ENCODE measurements at regions not wholly inside any gene's neighbourhood (a gene's known extent, or its start where the extent isn't known, plus 50 kb on each side); places are given as distances from the start of the nearest gene placed in this dataset.

- Mint-ChIP-seq H3K27me3 (peaks cover 18% of the 10 kb centered on the region), H3K27ac (no peak overlapping the region), H3K4me3 (no peak overlapping the region), H3K4me1 (peaks cover 7% of the 10 kb centered on the region), H3K9me3 (no peaks in the 10 kb centered on the region), H3K36me3 (no peaks in the 10 kb centered on the region)
- no peak for DNase-seq (ENCODE audit: low spot score in 2 of 2)
- ATAC-seq (ENCODE audit: low read depth): no peak
Observed at GRCh38 chr20:39248862-39249485, 286.8 kb downstream of the DHX35 start.

GRCh38 chr20:39248171-39248861 lies 286.2 kb downstream of the DHX35 start:
- H3K27me3 Mint-ChIP-seq: peaks cover 20% of the 10 kb centered on the region
- peaks cover under 1% of the 10 kb centered on the region for H3K9me3 Mint-ChIP-seq
- DNase-seq (ENCODE audit: low spot score in 2 of 2): no peak
- H3K27ac Mint-ChIP-seq: no peak overlapping the region
- no peak for ATAC-seq (ENCODE audit: low read depth)
- H3K4me3 Mint-ChIP-seq: no peak overlapping the region
- peaks cover 7% of the 10 kb centered on the region for H3K4me1 Mint-ChIP-seq
- no peaks in the 10 kb centered on the region for H3K36me3 Mint-ChIP-seq

GRCh38 chr20:39246436-39246835 lies 284.3 kb downstream of the DHX35 start:
- H3K27me3 Mint-ChIP-seq: peaks cover 20% of the 10 kb centered on the region
- H3K4me1 Mint-ChIP-seq: peaks cover 7% of the 10 kb centered on the region
- no peaks in the 10 kb centered on the region for H3K36me3 Mint-ChIP-seq
- H3K9me3 Mint-ChIP-seq: peaks cover 3% of the 10 kb centered on the region
- no peak overlapping the region for H3K4me3 Mint-ChIP-seq
- no peak for ATAC-seq (ENCODE audit: low read depth)
- H3K27ac Mint-ChIP-seq: no peak overlapping the region
- no peak for DNase-seq (ENCODE audit: low spot score in 2 of 2)

GRCh38 chr20:39245685-39246311 lies 283.7 kb downstream of the DHX35 start:
- no peak for ATAC-seq (ENCODE audit: low read depth)

GRCh38 chr20:39243962-39244361 lies 281.8 kb downstream of the DHX35 start:
- Mint-ChIP-seq H3K27ac (no peak overlapping the region), H3K9me3 (peaks cover 3% of the 10 kb centered on the region), H3K4me3 (no peak overlapping the region), H3K4me1 (peaks cover 7% of the 10 kb centered on the region), H3K36me3 (no peaks in the 10 kb centered on the region), H3K27me3 (peaks cover 17% of the 10 kb centered on the region)
- ATAC-seq (ENCODE audit: low read depth) (no peak), DNase-seq (ENCODE audit: low spot score in 2 of 2) (no peak)

More at GRCh38 chr20:39245685-39246311, 283.7 kb downstream of the DHX35 start:
- Mint-ChIP-seq H3K27ac (no peak overlapping the region), H3K36me3 (no peaks in the 10 kb centered on the region), H3K9me3 (peaks cover 3% of the 10 kb centered on the region), H3K4me3 (no peak overlapping the region), H3K4me1 (peaks cover 7% of the 10 kb centered on the region), H3K27me3 (peaks cover 20% of the 10 kb centered on the region)
- DNase-seq (ENCODE audit: low spot score in 2 of 2): no peak

GRCh38 chr20:39242614-39243013 lies 280.5 kb downstream of the DHX35 start:
- Mint-ChIP-seq H3K4me3 (no peak overlapping the region), H3K4me1 (peaks cover 7% of the 10 kb centered on the region), H3K27me3 (peaks cover 17% of the 10 kb centered on the region), H3K27ac (no peak overlapping the region), H3K36me3 (no peaks in the 10 kb centered on the region), H3K9me3 (peaks cover 3% of the 10 kb centered on the region)
- ATAC-seq (ENCODE audit: low read depth): no peak
- DNase-seq (ENCODE audit: low spot score in 2 of 2): no peak

- no peak for DNase-seq (ENCODE audit: low spot score in 2 of 2)
- no peaks in the 10 kb centered on the region for H3K36me3 Mint-ChIP-seq
- ATAC-seq (ENCODE audit: low read depth): no peak
- H3K27me3 Mint-ChIP-seq: peaks cover 7% of the 10 kb centered on the region
- H3K4me1 Mint-ChIP-seq: no peaks in the 10 kb centered on the region
- no peaks in the 10 kb centered on the region for H3K9me3 Mint-ChIP-seq
- H3K27ac Mint-ChIP-seq: no peak overlapping the region
- no peak overlapping the region for H3K4me3 Mint-ChIP-seq
Observed at GRCh38 chr20:39234520-39235095, 272.5 kb downstream of the DHX35 start.

- H3K9me3 Mint-ChIP-seq: no peaks in the 10 kb centered on the region
- H3K36me3 Mint-ChIP-seq: no peaks in the 10 kb centered on the region
- H3K27ac Mint-ChIP-seq: no peak overlapping the region
- ATAC-seq (ENCODE audit: low read depth): no peak
- H3K27me3 Mint-ChIP-seq: peaks cover 9% of the 10 kb centered on the region
- H3K4me1 Mint-ChIP-seq: no peaks in the 10 kb centered on the region
- no peak overlapping the region for H3K4me3 Mint-ChIP-seq
- DNase-seq (ENCODE audit: low spot score in 2 of 2): no peak
Observed at GRCh38 chr20:39233755-39234154, 271.6 kb downstream of the DHX35 start.

- H3K27ac Mint-ChIP-seq: no peak overlapping the region
- peaks cover 17% of the 10 kb centered on the region for H3K27me3 Mint-ChIP-seq
- no peak for ATAC-seq (ENCODE audit: low read depth)
- no peaks in the 10 kb centered on the region for H3K9me3 Mint-ChIP-seq
- no peaks in the 10 kb centered on the region for H3K36me3 Mint-ChIP-seq
- DNase-seq (ENCODE audit: low spot score in 2 of 2): no peak
- H3K4me1 Mint-ChIP-seq: no peaks in the 10 kb centered on the region
- H3K4me3 Mint-ChIP-seq: no peak overlapping the region
Observed at GRCh38 chr20:39227416-39227815, 265.3 kb downstream of the DHX35 start.

GRCh38 chr20:39225978-39226377 lies 263.8 kb downstream of the DHX35 start:
- Mint-ChIP-seq H3K9me3 (no peaks in the 10 kb centered on the region), H3K27me3 (peaks cover 16% of the 10 kb centered on the region), H3K27ac (no peak overlapping the region), H3K36me3 (no peaks in the 10 kb centered on the region), H3K4me1 (no peaks in the 10 kb centered on the region), H3K4me3 (no peak overlapping the region)
- DNase-seq (ENCODE audit: low spot score in 2 of 2) (no peak), ATAC-seq (ENCODE audit: low read depth) (no peak)

- no peaks in the 10 kb centered on the region for H3K36me3 Mint-ChIP-seq
- no peak overlapping the region for H3K27ac Mint-ChIP-seq
- no peak for ATAC-seq (ENCODE audit: low read depth)
- H3K4me1 Mint-ChIP-seq: no peaks in the 10 kb centered on the region
- H3K9me3 Mint-ChIP-seq: no peaks in the 10 kb centered on the region
- H3K27me3 Mint-ChIP-seq: peaks cover 16% of the 10 kb centered on the region
- DNase-seq (ENCODE audit: low spot score in 2 of 2): no peak
- no peak overlapping the region for H3K4me3 Mint-ChIP-seq
Observed at GRCh38 chr20:39225536-39225935, 263.4 kb downstream of the DHX35 start.

- no peak for ATAC-seq (ENCODE audit: low read depth)
- DNase-seq (ENCODE audit: low spot score in 2 of 2): no peak
- H3K36me3 Mint-ChIP-seq: no peaks in the 10 kb centered on the region
- H3K4me1 Mint-ChIP-seq: no peaks in the 10 kb centered on the region
- peaks cover 19% of the 10 kb centered on the region for H3K27me3 Mint-ChIP-seq
- no peaks in the 10 kb centered on the region for H3K9me3 Mint-ChIP-seq
- no peak overlapping the region for H3K4me3 Mint-ChIP-seq
- no peak overlapping the region for H3K27ac Mint-ChIP-seq
Observed at GRCh38 chr20:39222101-39222500, 260.0 kb downstream of the DHX35 start.

- Mint-ChIP-seq H3K9me3 (no peaks in the 10 kb centered on the region), H3K27me3 (peaks cover 24% of the 10 kb centered on the region), H3K4me1 (no peaks in the 10 kb centered on the region), H3K36me3 (no peaks in the 10 kb centered on the region), H3K27ac (no peak overlapping the region), H3K4me3 (no peak overlapping the region)
- ATAC-seq (ENCODE audit: low read depth) (no peak), DNase-seq (ENCODE audit: low spot score in 2 of 2) (no peak)
Observed at GRCh38 chr20:39216195-39216594, 254.1 kb downstream of the DHX35 start.

- Mint-ChIP-seq H3K9me3 (no peaks in the 10 kb centered on the region), H3K4me1 (no peaks in the 10 kb centered on the region), H3K36me3 (no peaks in the 10 kb centered on the region), H3K27me3 (peaks cover 20% of the 10 kb centered on the region), H3K27ac (no peak overlapping the region), H3K4me3 (no peak overlapping the region)
- DNase-seq (ENCODE audit: low spot score in 2 of 2) (no peak), ATAC-seq (ENCODE audit: low read depth) (no peak)
Observed at GRCh38 chr20:39214828-39215227, 252.7 kb downstream of the DHX35 start.

Measured in memory B cell (primary cell).